Right hindlimb (tissue), 1 donor: ENCODE measurements at regions not wholly inside any gene's neighbourhood (a gene's known extent, or its start where the extent isn't known, plus 50 kb on each side); places are given as distances from the start of the nearest gene placed in this dataset.

Source experiments
- DNase-seq: peaks from one replicate; pipeline ENCODE4 v3.0.0-alpha.2; 2018

DNA sequence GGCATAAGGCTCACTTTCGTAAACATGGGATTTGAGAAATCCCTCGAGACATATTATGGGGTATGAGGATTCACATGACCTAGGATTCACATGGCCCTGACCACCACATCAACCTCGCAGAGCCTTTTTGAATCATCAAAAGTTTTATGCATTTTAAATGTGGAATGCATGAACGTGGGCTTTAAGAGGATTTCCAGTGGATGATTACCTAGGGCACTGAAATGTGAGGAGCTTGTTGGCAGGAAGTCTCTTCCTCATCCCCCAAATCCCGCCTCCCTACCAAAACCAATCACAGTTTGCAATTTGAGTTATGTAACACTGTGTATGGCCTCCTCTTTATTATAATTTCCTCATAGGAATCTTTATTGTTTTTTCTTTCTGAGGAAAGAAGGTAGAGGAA is 659.6 kb upstream of the TBX3 start:
- no peak for DNase-seq

GRCh38 chr12:115343008-115343407 is 659.0 kb upstream of the TBX3 start:
- no peak for DNase-seq

- DNase-seq: peak; percentile 87
Observed at GRCh38 chr12:115341442-115341841, 657.5 kb upstream of the TBX3 start.

GRCh38 chr12:115338566-115339294 is 654.8 kb upstream of the TBX3 start:
- no peak for DNase-seq

GRCh38 chr12:115337693-115338543 is 653.9 kb upstream of the TBX3 start:
- peak; percentile 36 for DNase-seq

DNA sequence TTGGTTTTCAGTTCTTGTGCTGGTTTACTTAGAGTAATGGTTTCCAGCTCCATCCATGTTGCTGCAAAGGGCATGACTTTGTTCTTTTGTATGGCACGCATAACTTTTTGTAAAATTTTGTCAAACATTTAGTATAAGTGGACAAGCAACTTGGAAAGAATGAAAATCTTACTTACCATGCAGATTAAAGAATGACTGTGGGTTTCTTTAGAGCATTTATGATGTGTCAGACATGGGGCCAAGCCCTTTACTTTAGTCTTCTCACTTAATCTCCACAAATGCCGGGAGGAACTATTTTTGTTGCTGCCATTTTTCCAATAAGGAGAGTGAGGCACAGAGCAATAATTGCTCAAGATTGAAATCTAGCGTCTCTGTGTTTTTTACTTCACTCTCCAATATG is 652.5 kb upstream of the TBX3 start:
- DNase-seq: no peak

DNA sequence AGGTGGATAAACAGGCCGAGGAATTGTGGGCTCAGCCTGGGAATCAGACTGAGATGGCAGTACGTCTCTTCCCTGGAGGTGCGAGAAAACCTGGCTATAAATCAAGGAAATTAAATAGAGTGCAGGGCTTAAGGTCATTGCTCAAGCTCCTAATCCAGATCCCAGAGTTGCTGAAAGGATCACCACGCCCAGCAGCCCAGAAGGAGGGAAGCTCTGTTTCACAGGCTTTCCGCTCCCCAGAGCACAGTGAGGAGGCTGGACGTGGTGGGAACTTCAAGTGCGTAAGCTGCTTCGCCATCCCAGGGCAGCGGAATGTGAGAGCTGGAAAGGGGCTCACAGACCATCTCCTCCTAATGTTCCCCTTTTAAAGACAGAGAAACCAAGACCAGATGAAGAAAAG is 651.6 kb upstream of the TBX3 start:
- no peak for DNase-seq

DNA sequence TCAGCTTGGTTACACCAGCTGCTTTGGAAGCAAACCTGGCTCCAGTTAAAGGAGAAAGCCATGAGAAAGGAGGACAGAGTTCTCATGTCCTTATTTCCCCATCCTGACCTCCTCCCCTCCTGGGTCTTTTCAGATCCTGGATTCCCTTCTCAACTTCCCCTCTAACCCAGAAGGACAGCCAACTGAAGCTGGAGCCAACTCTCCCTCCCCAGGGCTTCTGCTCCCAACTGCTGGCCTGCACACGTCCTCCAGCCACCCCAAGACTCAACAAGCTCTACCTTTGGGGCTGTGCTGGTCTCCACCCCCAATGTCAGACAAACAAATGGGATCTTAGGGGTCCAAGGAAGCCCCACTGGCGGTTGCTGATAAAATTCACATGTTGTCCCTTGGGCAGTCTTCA is 651.1 kb upstream of the TBX3 start:
- no peak for DNase-seq

GRCh38 chr12:115332945-115333344 is 649.0 kb upstream of the TBX3 start:
- DNase-seq: peak; percentile 48

DNA sequence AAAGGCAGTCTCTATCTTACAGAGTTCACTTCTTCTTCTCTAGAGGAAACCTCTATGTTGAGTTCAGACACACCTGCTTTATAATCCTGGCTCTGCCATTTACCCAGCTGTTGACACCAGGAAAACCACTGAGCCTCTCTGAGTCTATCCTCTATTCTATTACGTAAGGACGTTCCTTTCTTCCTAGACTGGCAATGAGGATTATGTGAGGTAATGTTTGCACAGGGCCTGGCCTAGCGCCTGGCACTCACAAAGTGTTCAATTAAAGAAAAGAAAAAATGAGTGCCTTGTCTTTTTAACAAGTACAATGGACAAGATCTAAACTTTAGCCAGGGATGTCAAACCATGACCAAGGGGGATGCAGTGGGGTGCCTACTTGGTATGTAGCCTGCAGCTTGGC is 641.9 kb upstream of the TBX3 start:
- no peak for DNase-seq

DNA sequence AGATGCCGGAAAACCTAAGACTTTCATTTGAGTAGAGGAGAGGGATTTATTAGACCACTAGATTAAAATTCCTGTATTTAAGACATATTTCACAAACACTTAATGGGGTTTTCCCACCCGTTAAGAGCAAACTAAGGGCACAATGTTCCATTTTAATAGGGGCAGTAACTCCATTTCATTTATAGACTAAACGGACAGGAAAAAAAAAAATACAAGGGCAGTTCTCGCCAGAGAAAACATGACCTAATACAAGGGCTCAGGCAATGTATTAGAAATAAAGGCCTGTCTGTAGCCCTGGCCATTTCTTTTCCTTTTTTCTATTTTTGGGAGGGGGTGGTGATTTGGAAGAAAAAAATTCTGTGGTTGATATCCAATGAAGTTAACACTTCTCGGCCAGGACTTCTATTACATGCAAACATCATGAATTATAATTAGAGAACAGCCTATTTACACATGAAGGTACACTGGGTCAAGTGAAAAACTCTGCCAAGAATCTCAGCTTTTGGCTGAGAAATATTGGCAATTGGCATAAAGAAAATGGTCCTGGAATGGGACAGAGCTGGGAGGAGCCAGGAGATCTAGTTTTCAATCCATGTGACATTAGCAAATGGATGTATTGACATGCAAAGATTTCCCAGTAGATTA is 641.1 kb upstream of the TBX3 start:
- no peak for DNase-seq

DNA sequence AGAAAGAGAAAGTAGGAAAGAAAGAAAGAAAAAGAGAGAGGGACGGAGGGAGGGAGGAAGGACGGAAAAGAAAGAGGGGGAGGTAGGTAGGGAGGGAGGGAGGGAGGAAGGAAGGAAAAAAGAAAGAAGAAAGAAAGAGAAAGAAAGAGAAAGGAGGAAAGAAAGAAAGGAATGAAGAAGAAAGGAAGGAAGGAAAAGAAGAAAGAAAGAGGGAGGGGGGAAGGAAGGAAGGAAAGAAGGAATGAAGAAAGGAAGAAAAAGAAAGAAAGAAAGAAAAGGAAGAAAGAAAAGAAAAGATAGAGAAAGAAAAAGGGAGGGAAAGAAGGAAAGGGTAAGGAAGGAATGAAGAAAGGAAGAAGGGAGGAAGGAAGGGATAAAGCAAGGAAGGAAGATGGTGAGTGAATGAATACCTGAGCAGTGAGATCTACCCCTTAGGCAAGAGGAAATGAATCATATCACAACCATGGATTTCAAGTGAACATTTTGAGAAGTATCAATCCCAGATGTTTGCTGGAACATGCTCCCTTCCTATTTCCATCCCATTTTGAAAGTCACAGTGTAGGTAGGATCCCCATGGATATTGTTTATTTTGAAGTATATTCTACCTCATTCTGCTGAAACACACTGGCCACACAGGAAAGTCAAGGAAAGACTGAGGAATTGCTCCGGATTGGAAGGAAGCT is 639.4 kb upstream of the TBX3 start:
- no peak for DNase-seq

DNA sequence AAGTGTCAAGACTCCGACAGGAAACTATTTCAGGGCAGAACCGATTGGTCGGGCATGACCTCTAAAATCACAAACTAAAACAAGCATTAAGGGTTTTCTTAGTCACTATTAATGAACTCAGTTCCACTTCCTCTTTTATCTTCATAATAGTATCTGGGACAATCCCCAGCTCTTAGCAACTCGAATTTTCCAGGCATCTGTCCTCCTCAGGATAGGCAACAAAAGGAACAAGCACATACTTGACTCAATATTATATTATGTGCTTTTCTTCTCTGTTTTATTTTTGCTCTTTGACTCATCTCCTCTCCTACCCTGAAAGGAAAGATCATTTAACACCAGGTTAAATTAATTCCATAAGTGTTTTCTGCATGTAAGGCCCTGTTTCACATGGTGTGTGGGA is 638.3 kb upstream of the TBX3 start:
- DNase-seq: no peak

DNA sequence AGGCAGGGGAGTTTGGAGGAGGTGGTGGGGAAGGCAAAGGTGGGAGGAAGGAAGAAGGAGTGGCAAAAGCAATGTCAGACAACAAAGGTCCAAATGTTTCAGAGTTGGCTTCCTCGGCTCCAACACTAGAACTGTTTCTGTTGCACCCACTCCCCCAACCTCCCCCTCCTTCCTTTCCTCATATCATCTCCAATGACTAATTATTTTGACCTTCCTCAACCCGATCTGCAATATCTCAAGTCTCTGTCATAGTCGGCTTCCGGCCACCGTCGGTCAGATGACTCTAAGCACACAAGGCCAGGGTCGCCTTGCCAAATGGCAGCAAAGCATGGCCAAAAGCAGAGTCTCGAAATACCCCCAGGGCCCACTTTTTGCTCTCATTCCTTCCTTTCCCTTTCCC is 637.0 kb upstream of the TBX3 start:
- DNase-seq: no peak

DNA sequence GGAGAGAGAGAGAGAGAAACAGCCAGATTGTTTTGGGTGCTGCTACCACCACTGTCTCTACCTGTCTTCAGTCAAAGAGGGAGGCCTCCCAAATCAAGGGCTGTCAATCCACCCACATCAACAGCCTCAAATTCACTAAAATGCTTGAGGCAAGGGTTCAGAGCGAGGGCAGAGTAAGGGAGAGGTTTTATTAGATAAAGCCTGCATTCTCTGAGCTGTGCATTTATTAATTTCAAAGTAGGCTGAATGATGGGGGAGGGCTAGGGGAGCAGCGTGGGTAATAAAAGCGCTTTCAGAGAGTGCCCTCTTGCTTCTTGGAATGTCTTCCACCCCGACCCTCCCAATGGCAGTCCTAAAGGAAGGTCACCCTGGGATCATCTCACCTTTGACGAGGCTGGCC is 636.5 kb upstream of the TBX3 start:
- no peak for DNase-seq

- DNase-seq: no peak
Observed at GRCh38 chr12:115319446-115320040, 635.6 kb upstream of the TBX3 start.

- no peak for DNase-seq
Observed at GRCh38 chr12:115313929-115314328, 630.0 kb upstream of the TBX3 start.

DNA sequence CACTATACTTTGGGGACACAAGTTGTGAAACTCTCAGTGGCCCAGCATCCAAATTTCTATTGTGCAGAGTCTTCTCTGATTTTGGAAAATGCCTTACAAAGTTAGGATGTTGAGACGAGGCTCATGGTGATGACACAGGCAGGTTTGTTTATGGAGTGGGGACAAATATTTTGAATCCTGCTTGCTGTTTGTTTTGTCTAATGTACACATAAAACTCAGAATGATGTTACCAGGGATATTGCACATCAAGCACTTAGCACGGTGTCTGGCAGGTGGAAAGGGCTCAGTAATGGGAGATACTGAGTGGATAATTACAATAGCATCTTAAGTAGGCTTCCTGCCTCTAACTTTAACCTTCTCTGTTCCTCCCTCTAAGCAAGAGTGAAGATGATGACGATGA is 628.9 kb upstream of the TBX3 start:
- no peak for DNase-seq

GRCh38 chr12:115311875-115312274 is 627.9 kb upstream of the TBX3 start:
- DNase-seq: no peak

- DNase-seq: no peak
Observed at GRCh38 chr12:115308918-115309317, 624.9 kb upstream of the TBX3 start.

DNA sequence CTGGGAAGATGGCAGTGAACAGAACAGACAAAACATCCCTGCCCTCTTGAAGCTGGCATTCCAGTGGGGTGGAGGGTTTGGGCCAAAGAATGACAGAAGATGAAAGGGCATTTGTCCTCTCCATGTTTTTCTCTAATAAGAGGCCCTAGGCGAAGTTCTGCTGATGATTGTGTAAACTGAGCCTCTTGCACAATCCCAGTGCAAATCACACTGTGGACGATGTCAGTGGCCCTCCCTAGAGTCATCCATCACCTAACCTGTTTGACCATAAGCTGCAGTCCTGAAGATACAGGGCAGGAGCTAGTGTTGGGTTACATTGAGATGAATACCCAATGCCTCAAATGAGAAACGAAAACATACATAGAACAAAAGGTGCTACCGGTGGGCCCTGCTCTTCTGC is 622.4 kb upstream of the TBX3 start:
- DNase-seq: no peak

- no peak for DNase-seq
Observed at GRCh38 chr12:115305867-115306266, 621.9 kb upstream of the TBX3 start.

DNA sequence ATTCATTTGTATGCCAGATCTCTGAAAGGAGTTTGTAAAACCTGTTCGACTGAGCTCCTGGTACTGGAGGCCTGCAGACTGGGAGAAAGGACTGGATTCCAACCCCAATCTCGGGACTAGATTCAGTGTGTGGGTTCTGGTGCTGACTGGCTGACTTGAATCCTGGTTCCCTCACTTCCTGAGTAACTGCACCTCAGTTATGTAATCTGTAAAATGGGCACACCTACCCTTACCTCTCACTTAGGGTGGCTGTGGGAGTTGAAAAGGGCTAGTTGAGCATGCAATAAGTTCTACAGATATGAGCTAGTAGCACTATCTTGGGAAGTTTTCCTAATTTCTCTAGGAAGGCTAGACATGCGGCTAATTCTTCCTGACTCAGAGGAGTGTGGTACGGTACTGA is 621.3 kb upstream of the TBX3 start:
- no peak for DNase-seq
